Activated B cell treated with CpG ODN at 0.5 μM for 24 hours (primary cell): ENCODE measurements at regions not wholly inside any gene's neighbourhood (a gene's known extent, or its start where the extent isn't known, plus 50 kb on each side); places are given as distances from the start of the nearest gene placed in this dataset.

ENCODE experiments used
- ATAC-seq: fragments of 200-7000 bp; cut with Tn5 transposase; one replicate; pipeline ENCODE4 v1.10.0; 2021; ENCODE audit warnings: low read depth, mild to moderate bottlenecking, moderate library complexity
- CTCF ChIA-PET: fragments of 350-600 bp; sonication (Branson Sonifier 250); formaldehyde crosslinking; loops from one replicate; lab custom pipeline; 2021; ENCODE audit warnings: antibody characterized with exemption; lab: Charles Lee
- POLR2A ChIA-PET: fragments of 350-600 bp; sonication (Branson Sonifier 250); formaldehyde crosslinking; loops from one replicate; lab custom pipeline; 2021; ENCODE audit warnings: antibody characterized with exemption; lab: Charles Lee
- DNase-seq: peaks from one replicate; pipeline ENCODE4 v3.0.0; 2022
- H3K27ac Mint-ChIP-seq: one replicate; pipeline ENCODE4 v1.8.0; 2020; ENCODE audit warnings: mixed read lengths
- H3K27me3 Mint-ChIP-seq: one replicate; pipeline ENCODE4 v1.8.0; 2021; ENCODE audit warnings: mixed read lengths
- H3K36me3 Mint-ChIP-seq: one replicate; pipeline ENCODE4 v1.8.0; 2021; ENCODE audit warnings: low read depth, mixed read lengths
- H3K4me1 Mint-ChIP-seq: one replicate; pipeline ENCODE4 v1.8.0; 2021; ENCODE audit warnings: mixed read lengths
- H3K4me3 Mint-ChIP-seq: one replicate; pipeline ENCODE4 v1.8.0; 2020; ENCODE audit warnings: mild to moderate bottlenecking, mixed read lengths
- H3K9me3 Mint-ChIP-seq: one replicate; pipeline ENCODE4 v1.8.0; 2020; ENCODE audit warnings: mixed read lengths
- intact Hi-C: fragments of 100-400 bp; cut with micrococcal nuclease; formaldehyde crosslinking; loops from one replicate; pipeline ENCODE4 v1.15.1; 2024
- TF ChIP-seq, protein P1 (sequence below): fragments of 200-600 bp; IDR thresholded peaks from one replicate; pipeline ENCODE4 v1.8.0; 2022; ENCODE audit warnings: antibody characterized with exemption, mild to moderate bottlenecking

DNA sequence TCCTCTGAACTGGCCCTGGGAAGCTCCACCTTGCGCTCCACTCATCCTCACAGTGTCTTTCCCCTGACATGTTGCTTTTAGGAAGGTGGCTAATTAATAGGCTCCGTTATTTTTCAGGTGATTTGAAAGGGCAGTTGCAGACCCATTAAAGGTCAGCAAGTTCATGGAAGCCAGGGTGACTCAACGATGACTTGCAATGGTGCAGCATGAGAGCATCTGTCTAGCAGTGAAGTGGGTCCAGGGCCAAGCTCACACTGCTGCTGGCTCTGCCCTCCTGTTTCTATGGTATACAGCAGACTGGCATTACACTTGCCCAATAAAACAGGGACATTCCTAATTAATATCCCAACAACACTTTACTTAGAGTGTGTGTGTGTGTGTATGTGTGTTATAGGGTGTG lies 68.8 kb upstream of the WDR11 start:
- Mint-ChIP-seq H3K36me3 (no peaks in the 10 kb centered on the region), H3K27ac (no peak overlapping the region), H3K4me1 (no peaks in the 10 kb centered on the region), H3K27me3 (peaks cover 4% of the 10 kb centered on the region), H3K4me3 (no peak overlapping the region), H3K9me3 (no peaks in the 10 kb centered on the region)
- CTCF ChIA-PET, result no interaction called here
- intact Hi-C loops, result no loop called here
- POLR2A ChIA-PET, result no interaction called here
- DNase-seq, result no peak
- TF ChIP-seq, protein P1, sequence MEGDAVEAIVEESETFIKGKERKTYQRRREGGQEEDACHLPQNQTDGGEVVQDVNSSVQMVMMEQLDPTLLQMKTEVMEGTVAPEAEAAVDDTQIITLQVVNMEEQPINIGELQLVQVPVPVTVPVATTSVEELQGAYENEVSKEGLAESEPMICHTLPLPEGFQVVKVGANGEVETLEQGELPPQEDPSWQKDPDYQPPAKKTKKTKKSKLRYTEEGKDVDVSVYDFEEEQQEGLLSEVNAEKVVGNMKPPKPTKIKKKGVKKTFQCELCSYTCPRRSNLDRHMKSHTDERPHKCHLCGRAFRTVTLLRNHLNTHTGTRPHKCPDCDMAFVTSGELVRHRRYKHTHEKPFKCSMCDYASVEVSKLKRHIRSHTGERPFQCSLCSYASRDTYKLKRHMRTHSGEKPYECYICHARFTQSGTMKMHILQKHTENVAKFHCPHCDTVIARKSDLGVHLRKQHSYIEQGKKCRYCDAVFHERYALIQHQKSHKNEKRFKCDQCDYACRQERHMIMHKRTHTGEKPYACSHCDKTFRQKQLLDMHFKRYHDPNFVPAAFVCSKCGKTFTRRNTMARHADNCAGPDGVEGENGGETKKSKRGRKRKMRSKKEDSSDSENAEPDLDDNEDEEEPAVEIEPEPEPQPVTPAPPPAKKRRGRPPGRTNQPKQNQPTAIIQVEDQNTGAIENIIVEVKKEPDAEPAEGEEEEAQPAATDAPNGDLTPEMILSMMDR, result no peak
- ATAC-seq, result no peak

DNA sequence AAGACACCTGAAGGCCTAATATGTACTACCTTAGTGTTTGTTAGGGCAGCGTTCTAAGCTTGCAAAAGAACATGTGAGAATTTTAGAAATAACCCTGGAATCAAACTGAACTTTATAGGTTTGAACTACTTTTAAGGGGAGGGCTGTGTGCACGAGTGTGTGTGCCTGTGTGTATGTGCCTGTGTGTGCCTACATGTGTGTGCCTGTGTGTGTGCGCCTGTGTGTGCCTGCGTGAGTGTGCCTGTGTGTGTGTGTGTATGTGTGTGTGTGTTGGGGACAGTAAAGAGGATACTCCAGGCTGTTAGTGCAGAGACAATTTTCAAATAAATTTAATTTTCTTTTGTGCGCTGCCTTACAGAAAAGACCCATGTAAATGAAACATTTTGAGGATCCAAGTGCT lies 68.1 kb upstream of the WDR11 start:
- H3K36me3 Mint-ChIP-seq, result no peaks in the 10 kb centered on the region
- ChIA-PET POLR2A (no interaction called here), CTCF (no interaction called here)
- TF ChIP-seq, protein P1, result no peak
- ATAC-seq (no peak), DNase-seq (no peak)
- H3K4me3 Mint-ChIP-seq, result no peak overlapping the region
- intact Hi-C loops, result no loop called here
- peaks cover 4% of the 10 kb centered on the region for H3K27me3 Mint-ChIP-seq
- no peak overlapping the region for H3K27ac Mint-ChIP-seq
- H3K9me3 Mint-ChIP-seq, result no peaks in the 10 kb centered on the region
- no peaks in the 10 kb centered on the region for H3K4me1 Mint-ChIP-seq

DNA sequence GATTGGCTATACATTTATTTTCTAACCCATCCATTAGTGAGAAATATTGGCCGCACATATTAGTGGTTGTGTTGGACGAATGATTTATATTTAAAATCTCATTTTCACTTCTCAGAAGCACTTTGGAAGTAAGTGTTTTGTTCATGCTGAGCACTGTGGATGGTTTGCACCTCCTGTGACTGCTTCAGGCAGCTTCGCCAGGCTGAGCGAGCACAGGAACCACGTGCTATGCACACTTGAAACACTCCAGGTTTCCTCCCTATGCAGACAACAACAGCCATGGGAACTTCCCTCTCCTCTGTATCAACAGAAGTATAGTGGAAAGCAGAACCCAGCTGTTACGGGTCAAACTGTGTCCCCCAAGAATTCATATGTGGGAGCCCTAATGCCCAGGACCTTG lies 67.3 kb upstream of the WDR11 start:
- peaks cover 4% of the 10 kb centered on the region for H3K27me3 Mint-ChIP-seq
- no peak overlapping the region for H3K4me3 Mint-ChIP-seq
- TF ChIP-seq, protein P1, result no peak
- ChIA-PET CTCF (no interaction called here), POLR2A (no interaction called here)
- no peak for DNase-seq
- H3K36me3 Mint-ChIP-seq, result no peaks in the 10 kb centered on the region
- ATAC-seq, result no peak
- intact Hi-C loops, result no loop called here
- no peak overlapping the region for H3K27ac Mint-ChIP-seq
- H3K9me3 Mint-ChIP-seq, result no peaks in the 10 kb centered on the region
- H3K4me1 Mint-ChIP-seq, result no peaks in the 10 kb centered on the region

DNA sequence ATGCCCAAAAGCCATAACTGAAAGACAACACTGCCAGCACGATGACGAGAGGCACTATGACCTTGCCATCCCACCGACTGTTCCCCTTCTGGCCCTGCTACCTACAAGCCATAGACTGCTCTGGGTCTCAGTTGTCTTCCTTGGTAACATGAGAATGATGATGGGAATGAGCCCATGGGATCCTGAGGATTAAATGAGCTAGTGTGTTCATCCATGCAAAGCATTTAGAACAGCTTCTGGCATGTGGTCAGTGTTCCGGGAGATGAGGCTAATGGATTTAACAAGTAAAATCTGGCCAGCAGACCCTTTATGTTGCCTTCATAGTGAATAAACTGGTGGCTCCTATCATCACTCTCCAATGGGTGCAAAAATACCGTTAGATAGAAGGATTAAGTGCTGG lies 62.4 kb upstream of the WDR11 start:
- H3K27me3 Mint-ChIP-seq, result no peaks in the 10 kb centered on the region
- CTCF ChIA-PET, result no interaction called here
- H3K36me3 Mint-ChIP-seq, result no peaks in the 10 kb centered on the region
- no peak for ATAC-seq
- H3K4me3 Mint-ChIP-seq, result no peak overlapping the region
- POLR2A ChIA-PET, result interaction anchor here (0.6 kb wide), 1 partner anchor 232 kb away, joined by 3 read pairs; no protein-coding TSS in a partner anchor
- TF ChIP-seq, protein P1, result no peak
- no peak overlapping the region for H3K27ac Mint-ChIP-seq
- intact Hi-C loops, result no loop called here
- H3K4me1 Mint-ChIP-seq, result peaks cover 4% of the 10 kb centered on the region
- DNase-seq, result no peak
- H3K9me3 Mint-ChIP-seq, result no peaks in the 10 kb centered on the region

DNA sequence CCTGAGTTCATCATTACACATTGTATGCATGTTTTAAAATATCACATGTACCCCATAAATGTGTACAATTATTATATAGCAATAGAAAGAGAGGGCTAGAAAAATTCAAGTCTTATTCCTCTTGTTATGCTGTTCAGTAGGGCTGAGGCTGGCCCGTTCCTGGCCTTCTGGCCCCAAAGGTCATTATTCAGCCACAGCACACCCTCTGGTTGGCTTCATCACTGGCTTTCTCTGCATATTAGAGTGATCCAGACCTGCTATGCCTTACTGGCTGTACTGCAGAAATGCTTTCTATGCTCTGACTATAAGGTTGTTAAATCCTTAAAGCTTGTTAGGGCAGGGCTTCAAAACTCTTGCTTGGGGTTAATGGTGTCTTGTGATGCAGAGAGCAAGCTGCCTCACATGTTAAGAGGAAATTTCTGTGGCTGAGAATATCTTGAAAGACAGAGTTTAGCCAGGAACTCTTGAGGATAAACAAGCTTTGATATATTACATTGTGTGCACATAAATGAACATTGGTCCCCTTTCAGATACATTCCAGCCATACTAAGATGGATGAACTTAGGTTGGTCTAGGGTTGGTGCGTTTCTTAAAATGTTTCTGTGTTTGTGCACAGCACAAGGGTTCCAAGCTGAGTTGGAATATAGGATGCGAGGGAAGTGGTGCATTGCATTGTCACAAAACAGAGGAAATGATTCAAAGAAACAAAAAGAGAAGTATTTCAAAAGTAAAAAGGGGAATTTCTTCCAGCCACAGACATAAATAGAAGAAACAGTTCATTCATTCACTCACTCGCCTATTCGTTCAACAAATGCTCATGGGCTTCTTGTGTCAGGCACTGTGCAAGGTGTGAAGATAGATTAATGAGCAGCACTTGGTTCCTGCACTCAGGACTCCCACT lies 61.6 kb upstream of the WDR11 start:
- Mint-ChIP-seq H3K36me3 (no peaks in the 10 kb centered on the region), H3K4me1 (peaks cover 4% of the 10 kb centered on the region), H3K9me3 (no peaks in the 10 kb centered on the region), H3K4me3 (no peak overlapping the region), H3K27me3 (no peaks in the 10 kb centered on the region), H3K27ac (no peak overlapping the region)
- ATAC-seq, result no peak
- ChIA-PET CTCF (no interaction called here), POLR2A (no interaction called here)
- DNase-seq, result no peak
- intact Hi-C loops, result no loop called here
- TF ChIP-seq, protein P1, result no peak
